Fibroblast of lung (primary cell): ENCODE measurements at regions not wholly inside any gene's neighbourhood (a gene's known extent, or its start where the extent isn't known, plus 50 kb on each side); places are given as distances from the start of the nearest gene placed in this dataset.

ENCODE experiments used
- DNase-seq, 2 donors: peaks; one replicate each; pipeline versions ENCODE4 v3.0.0 to v3.0.0-alpha.2; 2010; ENCODE audit warnings: low read depth in 2 of 2
- H2AFZ ChIP-seq: 2 replicates; pipeline ENCODE4 v1.5.1; 2012; ENCODE audit warnings: low read length, control low read depth, inconsistent platforms
- H3K27ac ChIP-seq: 2 replicates; pipeline ENCODE4 v1.5.1; 2011; ENCODE audit warnings: low read length, control low read depth; ENCODE audit not compliant: insufficient read depth
- H3K27me3 ChIP-seq: 2 replicates; pipeline ENCODE4 v1.5.1; 2011; ENCODE audit warnings: mild to moderate bottlenecking, low read length; ENCODE audit not compliant: control insufficient read depth, insufficient read depth
- H3K36me3 ChIP-seq: 2 replicates; pipeline ENCODE4 v1.5.1; 2011; ENCODE audit warnings: low read length; ENCODE audit not compliant: control insufficient read depth, insufficient read depth
- H3K4me1 ChIP-seq: 2 replicates; pipeline ENCODE4 v1.5.1; 2011; ENCODE audit warnings: low read length; ENCODE audit not compliant: control insufficient read depth, insufficient read depth; ENCODE audit errors: extremely low read depth
- H3K4me2 ChIP-seq: 2 replicates; pipeline ENCODE4 v1.5.1; 2011; ENCODE audit warnings: low read length, control low read depth; ENCODE audit not compliant: insufficient read depth; ENCODE audit errors: extremely low read depth
- H3K4me3 ChIP-seq, 4 experiments: fragments of 200-600 bp in 1 of 4; sonication (generic) in 1 of 4; replicated peaks in 1 of 4; 2 replicates each; pipeline ENCODE4 v1.5.1; 2011 to 2016; ENCODE audit warnings: low read length in 4 of 4, low read depth in 3 of 4, mild to moderate bottlenecking in 3 of 4, control low read depth in 2 of 4, inconsistent platforms in 1 of 4, mixed read lengths in 1 of 4; ENCODE audit not compliant: insufficient read depth in 1 of 4; ENCODE audit errors: control extremely low read depth in 1 of 4
- H3K79me2 ChIP-seq: 2 replicates; pipeline ENCODE4 v1.5.1; 2012; ENCODE audit warnings: mild to moderate bottlenecking, low read length, inconsistent platforms; ENCODE audit not compliant: control insufficient read depth, insufficient read depth
- H3K9ac ChIP-seq: 2 replicates; pipeline ENCODE4 v1.5.1; 2011; ENCODE audit warnings: mild to moderate bottlenecking, low read length, control low read depth; ENCODE audit not compliant: insufficient read depth
- H3K9me3 ChIP-seq: 2 replicates; pipeline ENCODE4 v1.5.1; 2012; ENCODE audit warnings: low read depth, low read length; ENCODE audit not compliant: control insufficient read depth, insufficient read depth
- H4K20me1 ChIP-seq: 2 replicates; pipeline ENCODE4 v1.5.1; 2011; ENCODE audit warnings: low read length; ENCODE audit not compliant: control insufficient read depth, insufficient read depth; ENCODE audit errors: extremely low read depth
- CTCF ChIP-seq, 2 donors: IDR thresholded peaks in 1 of 2; conservative IDR thresholded peaks in 1 of 2; 1 replicate in 1 of 2; 2 replicates in 1 of 2; pipeline ENCODE4 v1.5.1; 2011 to 2012; ENCODE audit warnings: low read length in 2 of 2, control low read depth in 1 of 2, inconsistent platforms in 1 of 2, low read depth in 1 of 2, mild to moderate bottlenecking in 1 of 2
- EZH2 ChIP-seq: IDR thresholded peaks from 2 replicates; pipeline ENCODE4 v1.5.1; 2012; ENCODE audit warnings: low read length, control low read depth, mild to moderate bottlenecking; ENCODE audit errors: missing control alignments

GRCh38 chr14:37797675-37798074, 202.2 kb downstream of the TTC6 start:
- no peaks in the 10 kb centered on the region for H3K27me3 ChIP-seq
- no peaks in the 10 kb centered on the region for H3K4me1 ChIP-seq
- H3K9me3 ChIP-seq: no peaks in the 10 kb centered on the region
- DNase-seq: no peak
- no peak overlapping the region for H3K27ac ChIP-seq
- no peak overlapping the region for H2AFZ ChIP-seq
- no peak overlapping the region for H3K9ac ChIP-seq
- H3K79me2 ChIP-seq: no peaks in the 10 kb centered on the region
- H4K20me1 ChIP-seq: no peaks in the 10 kb centered on the region
- H3K4me3 ChIP-seq: no peak overlapping the region
- H3K36me3 ChIP-seq: no peaks in the 10 kb centered on the region
- no peak for TF ChIP-seq EZH2
- no peak for TF ChIP-seq CTCF (conservative IDR thresholded peaks at IDR 0.05 in 1 of 2, IDR thresholded peaks at IDR 0.05 in 1 of 2; ENCODE audit: low read depth in 1 of 2, low read length in 2 of 2)
- no peak overlapping the region for H3K4me2 ChIP-seq

- H3K4me1 ChIP-seq: no peaks in the 10 kb centered on the region
- H3K36me3 ChIP-seq: no peaks in the 10 kb centered on the region
- no peak overlapping the region for H3K4me2 ChIP-seq
- no peaks in the 10 kb centered on the region for H3K9me3 ChIP-seq
- H3K9ac ChIP-seq: no peak overlapping the region
- no peaks in the 10 kb centered on the region for H4K20me1 ChIP-seq
- TF ChIP-seq CTCF (conservative IDR thresholded peaks at IDR 0.05 in 1 of 2, IDR thresholded peaks at IDR 0.05 in 1 of 2; ENCODE audit: low read depth in 1 of 2, low read length in 2 of 2): no peak
- no peak for TF ChIP-seq EZH2
- no peaks in the 10 kb centered on the region for H3K27me3 ChIP-seq
- H3K79me2 ChIP-seq: no peaks in the 10 kb centered on the region
- DNase-seq: no peak
- H2AFZ ChIP-seq: no peak overlapping the region
- H3K27ac ChIP-seq: no peak overlapping the region
- no peak overlapping the region for H3K4me3 ChIP-seq
Measured at GRCh38 chr14:37807722-37808121, 212.3 kb downstream of the TTC6 start.

- H3K9me3 ChIP-seq: no peaks in the 10 kb centered on the region
- H3K27ac ChIP-seq: no peak overlapping the region
- H3K4me1 ChIP-seq: no peaks in the 10 kb centered on the region
- no peaks in the 10 kb centered on the region for H3K79me2 ChIP-seq
- H3K4me3 ChIP-seq: no peak overlapping the region
- no peaks in the 10 kb centered on the region for H3K36me3 ChIP-seq
- no peaks in the 10 kb centered on the region for H3K27me3 ChIP-seq
- H2AFZ ChIP-seq: no peak overlapping the region
- DNase-seq: no peak
- no peak overlapping the region for H3K4me2 ChIP-seq
- TF ChIP-seq EZH2: no peak
- no peak for TF ChIP-seq CTCF (conservative IDR thresholded peaks at IDR 0.05 in 1 of 2, IDR thresholded peaks at IDR 0.05 in 1 of 2; ENCODE audit: low read depth in 1 of 2, low read length in 2 of 2)
- no peaks in the 10 kb centered on the region for H4K20me1 ChIP-seq
- no peak overlapping the region for H3K9ac ChIP-seq
Measured at GRCh38 chr14:37810094-37810801, 214.8 kb downstream of the TTC6 start.
